HG02588 (cell line): ENCODE measurements at regions not wholly inside any gene's neighbourhood (a gene's known extent, or its start where the extent isn't known, plus 50 kb on each side); places are given as distances from the start of the nearest gene placed in this dataset.

Experiments used
- ATAC-seq: cut with Tn5 transposase; IDR thresholded peaks from one replicate; pipeline ENCODE4 v1.9.1; 2021; ENCODE audit warnings: mild to moderate bottlenecking, moderate library complexity; ENCODE audit not compliant: unreplicated experiment

- ATAC-seq = no peak
Observed at GRCh38 chr2:60652832-60653340, 99.4 kb upstream of the BCL11A start.

GRCh38 chr2:60657673-60658072 lies 98.4 kb upstream of the PAPOLG start:
- no peak for ATAC-seq

- no peak for ATAC-seq
Observed at GRCh38 chr2:60659026-60659425, 97.0 kb upstream of the PAPOLG start.

GRCh38 chr2:60661073-60661738 lies 94.9 kb upstream of the PAPOLG start:
- ATAC-seq = no peak

GRCh38 chr2:60662781-60663180 lies 93.3 kb upstream of the PAPOLG start:
- ATAC-seq = no peak

- no peak for ATAC-seq
Observed at GRCh38 chr2:60671966-60672365, 84.1 kb upstream of the PAPOLG start.

GRCh38 chr2:60674524-60675165 lies 81.4 kb upstream of the PAPOLG start:
- ATAC-seq = peak; percentile 97

- no peak for ATAC-seq
Observed at GRCh38 chr2:60675301-60675700, 80.8 kb upstream of the PAPOLG start.

- ATAC-seq = no peak
Observed at GRCh38 chr2:60676706-60677330, 79.2 kb upstream of the PAPOLG start.

- no peak for ATAC-seq
Observed at GRCh38 chr2:60677356-60677755, 78.7 kb upstream of the PAPOLG start.

GRCh38 chr2:60678551-60678950 lies 77.5 kb upstream of the PAPOLG start:
- ATAC-seq = no peak

GRCh38 chr2:60679036-60679780 lies 76.9 kb upstream of the PAPOLG start:
- no peak for ATAC-seq

- no peak for ATAC-seq
Observed at GRCh38 chr2:60693551-60693950, 62.5 kb upstream of the PAPOLG start.

- no peak for ATAC-seq
Observed at GRCh38 chr2:60695793-60696192, 60.3 kb upstream of the PAPOLG start.

GRCh38 chr2:60699617-60700016 lies 56.5 kb upstream of the PAPOLG start:
- ATAC-seq = no peak

- ATAC-seq = no peak
Observed at GRCh38 chr2:60706021-60706420, 50.0 kb upstream of the PAPOLG start.
